ENCODE measurements at regions not wholly inside any gene's neighbourhood (a gene's known extent, or its start where the extent isn't known, plus 50 kb on each side); places are given as distances from the start of the nearest gene placed in this dataset.

GRCh38 chr20:63116412-63117106, 99.4 kb downstream of the YTHDF1 start:
- intact Hi-C loops (cut with micrococcal nuclease; ENCODE audit: unreplicated experiment) = no loop called here
- peaks cover 7% of the 10 kb centered on the region for H3K4me1 Mint-ChIP-seq (ENCODE audit: low read depth, unreplicated experiment)
- peaks cover 3% of the 10 kb centered on the region for H3K9me3 Mint-ChIP-seq (ENCODE audit: low read depth, unreplicated experiment)
- BruUV-seq (replicated peaks) = no TSS peak
- CTCF ChIA-PET = no interaction called here
- DNase-seq = no peak
- H3K27me3 Mint-ChIP-seq (ENCODE audit: unreplicated experiment) = peaks cover 100% of the 10 kb centered on the region
- H3K36me3 Mint-ChIP-seq (ENCODE audit: insufficient read depth, unreplicated experiment) = no peaks in the 10 kb centered on the region
- no peak overlapping the region for H3K27ac Mint-ChIP-seq (ENCODE audit: unreplicated experiment)
- H3K4me3 Mint-ChIP-seq (ENCODE audit: low read depth, unreplicated experiment) = no peak overlapping the region
- no peak for TF ChIP-seq CTCF (IDR thresholded peaks at IDR 0.05; ENCODE audit: unreplicated experiment)

- Mint-ChIP-seq H3K4me1 (ENCODE audit: low read depth, unreplicated experiment) (peaks cover 7% of the 10 kb centered on the region), H3K4me3 (ENCODE audit: low read depth, unreplicated experiment) (no peak overlapping the region), H3K36me3 (ENCODE audit: insufficient read depth, unreplicated experiment) (no peaks in the 10 kb centered on the region), H3K9me3 (ENCODE audit: low read depth, unreplicated experiment) (peaks cover 3% of the 10 kb centered on the region), H3K27me3 (ENCODE audit: unreplicated experiment) (peaks cover 100% of the 10 kb centered on the region), H3K27ac (ENCODE audit: unreplicated experiment) (no peak overlapping the region)
- TF ChIP-seq CTCF (IDR thresholded peaks at IDR 0.05; ENCODE audit: unreplicated experiment) = no peak
- CTCF ChIA-PET = interaction anchor here (0.8 kb wide), 1 partner anchor 131 kb away, joined by 4 read pairs; no protein-coding TSS in a partner anchor
- BruUV-seq (replicated peaks) = no TSS peak
- intact Hi-C loops (cut with micrococcal nuclease; ENCODE audit: unreplicated experiment) = no loop called here
- no peak for DNase-seq
Observed at GRCh38 chr20:63115651-63116411, 100.1 kb downstream of the YTHDF1 start.

- Mint-ChIP-seq H3K36me3 (ENCODE audit: insufficient read depth, unreplicated experiment) (no peaks in the 10 kb centered on the region), H3K27ac (ENCODE audit: unreplicated experiment) (no peak overlapping the region), H3K27me3 (ENCODE audit: unreplicated experiment) (peaks cover 100% of the 10 kb centered on the region), H3K4me1 (ENCODE audit: low read depth, unreplicated experiment) (peaks cover 7% of the 10 kb centered on the region), H3K4me3 (ENCODE audit: low read depth, unreplicated experiment) (no peak overlapping the region), H3K9me3 (ENCODE audit: low read depth, unreplicated experiment) (peaks cover 5% of the 10 kb centered on the region)
- no peak for TF ChIP-seq CTCF (IDR thresholded peaks at IDR 0.05; ENCODE audit: unreplicated experiment)
- CTCF ChIA-PET = interaction anchor here (0.8 kb wide), 1 partner anchor 132 kb away, joined by 4 read pairs; no protein-coding TSS in a partner anchor
- BruUV-seq (replicated peaks) = no TSS peak
- intact Hi-C loops (cut with micrococcal nuclease; ENCODE audit: unreplicated experiment) = no loop called here
- DNase-seq = peak; percentile 28
Observed at GRCh38 chr20:63114693-63115311, 101.1 kb downstream of the YTHDF1 start.

- CTCF ChIA-PET = no interaction called here
- no peak for DNase-seq
- intact Hi-C loops (cut with micrococcal nuclease; ENCODE audit: unreplicated experiment) = no loop called here
- Mint-ChIP-seq H3K4me3 (ENCODE audit: low read depth, unreplicated experiment) (no peak overlapping the region), H3K9me3 (ENCODE audit: low read depth, unreplicated experiment) (peaks cover 5% of the 10 kb centered on the region), H3K36me3 (ENCODE audit: insufficient read depth, unreplicated experiment) (no peaks in the 10 kb centered on the region), H3K27me3 (ENCODE audit: unreplicated experiment) (peaks cover 100% of the 10 kb centered on the region), H3K4me1 (ENCODE audit: low read depth, unreplicated experiment) (peaks cover 7% of the 10 kb centered on the region), H3K27ac (ENCODE audit: unreplicated experiment) (no peak overlapping the region)
- no peak for TF ChIP-seq CTCF (IDR thresholded peaks at IDR 0.05; ENCODE audit: unreplicated experiment)
- no TSS peak for BruUV-seq (replicated peaks)
Observed at GRCh38 chr20:63114006-63114692, 101.8 kb downstream of the YTHDF1 start.

Measured in Calu3 (cell line).